IMR-90 (cell line): ENCODE measurements at regions not wholly inside any gene's neighbourhood (a gene's known extent, or its start where the extent isn't known, plus 50 kb on each side); places are given as distances from the start of the nearest gene placed in this dataset.

Experiments
- ATAC-seq: fragments of 200-7000 bp; cut with Tn5 transposase; 2 replicates; pipeline ENCODE4 v1.9.1; 2020; ENCODE audit warnings: low read depth, mild to moderate bottlenecking, moderate library complexity
- BruUV-seq: library from RNA; stranded (reverse); fragments of 400-500 nt; replicated peaks from 2 replicates; lab custom pipeline; 2021; lab: Mats Ljungman, UMichigan
- CTCF ChIA-PET: fragments of 300-600 bp; formaldehyde crosslinking; extraction: SDS; loops from one replicate; lab custom pipeline; 2021; ENCODE audit warnings: antibody characterized with exemption; lab: Yijun Ruan, JAX
- POLR2A ChIA-PET: fragments of 300-600 bp; sonication (Branson Sonifier 250); formaldehyde crosslinking; loops from one replicate; lab custom pipeline; 2022; ENCODE audit warnings: antibody characterized with exemption; ENCODE audit not compliant: unreplicated experiment; lab: Charles Lee
- DNase-seq: peaks from one replicate; pipeline ENCODE4 v3.0.0; 2013
- H2AFZ ChIP-seq: replicated peaks from 2 replicates; pipeline ENCODE3; 2013; ENCODE audit warnings: low read length, mild to moderate bottlenecking; ENCODE audit not compliant: poor library complexity
- H2AK5ac ChIP-seq: 2 replicates; pipeline ENCODE4 v1.6.1; 2013; ENCODE audit warnings: low read depth, low read length, inconsistent platforms
- H2AK9ac ChIP-seq: replicated peaks from 2 replicates; pipeline ENCODE3; 2013; ENCODE audit warnings: mild to moderate bottlenecking, low read depth, low read length, moderate library complexity; ENCODE audit not compliant: poor library complexity
- H2BK120ac ChIP-seq: 2 replicates; pipeline ENCODE4 v1.6.1; 2013; ENCODE audit warnings: low read depth, low read length, inconsistent platforms
- H2BK15ac ChIP-seq: 3 replicates; pipeline ENCODE4 v1.6.1; 2013; ENCODE audit warnings: low read depth, low read length, inconsistent platforms
- H2BK20ac ChIP-seq: 2 replicates; pipeline ENCODE4 v1.6.1; 2013; ENCODE audit warnings: low read depth, mild to moderate bottlenecking, inconsistent platforms, low read length, moderate library complexity
- H2BK5ac ChIP-seq: 2 replicates; pipeline ENCODE4 v1.6.1; 2013; ENCODE audit warnings: mild to moderate bottlenecking, low read depth, low read length, inconsistent platforms; ENCODE audit not compliant: poor library complexity, severe bottlenecking
- H3K14ac ChIP-seq: replicated peaks from 2 replicates; pipeline ENCODE4 v1.6.1; 2013; ENCODE audit warnings: low read depth, low read length, inconsistent platforms
- H3K18ac ChIP-seq: 2 replicates; pipeline ENCODE4 v1.6.1; 2013; ENCODE audit warnings: low read depth, low read length, control low read depth
- H3K23ac ChIP-seq: 2 replicates; pipeline ENCODE4 v1.6.1; 2013; ENCODE audit warnings: low read depth, low read length, inconsistent platforms
- H3K27ac ChIP-seq: 2 replicates; pipeline ENCODE4 v1.5.1; 2013; ENCODE audit warnings: mild to moderate bottlenecking, control low read depth, low read length; ENCODE audit not compliant: insufficient read depth
- H3K27me3 ChIP-seq: 2 replicates; pipeline ENCODE4 v1.6.1; 2013; ENCODE audit warnings: low read length; ENCODE audit not compliant: control insufficient read depth, insufficient read depth
- H3K36me3 ChIP-seq: 2 replicates; pipeline ENCODE4 v1.6.1; 2013; ENCODE audit warnings: low read length, mixed read lengths; ENCODE audit not compliant: control insufficient read depth, insufficient read depth
- H3K4ac ChIP-seq: 2 replicates; pipeline ENCODE4 v1.6.1; 2013; ENCODE audit warnings: low read depth, low read length, inconsistent platforms
- H3K4me1 ChIP-seq: 2 replicates; pipeline ENCODE4 v1.6.1; 2013; ENCODE audit warnings: low read length, mixed read lengths; ENCODE audit not compliant: control insufficient read depth, insufficient read depth
- H3K4me2 ChIP-seq: 2 replicates; pipeline ENCODE4 v1.6.1; 2013; ENCODE audit warnings: low read depth, mild to moderate bottlenecking, control low read depth, low read length, moderate library complexity
- H3K4me3 ChIP-seq: 2 replicates; pipeline ENCODE4 v1.5.1; 2013; ENCODE audit warnings: low read depth, mild to moderate bottlenecking, control low read depth, low read length, moderate library complexity; ENCODE audit not compliant: insufficient read depth
- H3K56ac ChIP-seq: 2 replicates; pipeline ENCODE4 v1.6.1; 2013; ENCODE audit warnings: low read length, inconsistent platforms; ENCODE audit not compliant: insufficient read depth; ENCODE audit errors: extremely low read depth
- H3K79me1 ChIP-seq, 2 experiments: 2 replicates each; pipeline ENCODE4 v1.6.1; 2013; ENCODE audit warnings: low read length in 2 of 2, inconsistent platforms in 1 of 2, low read depth in 1 of 2
- H3K9ac ChIP-seq: 2 replicates; pipeline ENCODE4 v1.6.1; 2013; ENCODE audit warnings: low read depth, low read length, control low read depth
- H3K9me1 ChIP-seq: 2 replicates; pipeline ENCODE4 v1.6.1; 2013; ENCODE audit warnings: low read length, inconsistent platforms; ENCODE audit not compliant: insufficient read depth
- H3K9me3 ChIP-seq: 2 replicates; pipeline ENCODE4 v1.6.1; 2013; ENCODE audit warnings: low read length; ENCODE audit not compliant: control insufficient read depth, insufficient read depth
- H4K20me1 ChIP-seq: 2 replicates; pipeline ENCODE4 v1.6.1; 2013; ENCODE audit warnings: low read length, inconsistent platforms; ENCODE audit not compliant: insufficient read depth
- H4K5ac ChIP-seq: 2 replicates; pipeline ENCODE4 v1.6.1; 2013; ENCODE audit warnings: mild to moderate bottlenecking, low read depth, low read length, control low read depth
- H4K8ac ChIP-seq, 2 experiments: 2 replicates each; pipeline ENCODE4 v1.6.1; 2013; ENCODE audit warnings: low read depth in 2 of 2, low read length in 2 of 2, control low read depth in 1 of 2, inconsistent platforms in 1 of 2
- H4K91ac ChIP-seq: 2 replicates; pipeline ENCODE4 v1.6.1; 2013; ENCODE audit warnings: low read depth, low read length, inconsistent platforms; ENCODE audit not compliant: insufficient read depth
- BHLHE40 ChIP-seq: fragments of 150-350 bp; IDR thresholded peaks from 2 replicates; pipeline ENCODE4 v1.6.1; 2016; ENCODE audit warnings: mild to moderate bottlenecking, low read depth, low read length
- CEBPB ChIP-seq: IDR thresholded peaks from 2 replicates; pipeline ENCODE4 v1.6.1; 2012; ENCODE audit warnings: low read depth, low read length, improper control_type of control experiment
- CHD1 ChIP-seq: IDR thresholded peaks from 2 replicates; pipeline ENCODE4 v1.6.1; 2012; ENCODE audit warnings: low read depth, low read length, improper control_type of control experiment
- ELK1 ChIP-seq: fragments of 150-350 bp; IDR thresholded peaks from 2 replicates; pipeline ENCODE4 v1.6.1; 2016; ENCODE audit warnings: low read depth, mild to moderate bottlenecking, low read length, moderate library complexity, borderline replicate concordance
- FOS ChIP-seq: fragments of 150-350 bp; IDR thresholded peaks from 2 replicates; pipeline ENCODE4 v1.6.1; 2016; ENCODE audit warnings: low read depth, low read length
- MAFK ChIP-seq: IDR thresholded peaks from 2 replicates; pipeline ENCODE4 v1.6.1; 2012; ENCODE audit warnings: low read depth, low read length, improper control_type of control experiment
- MAZ ChIP-seq: IDR thresholded peaks from 2 replicates; pipeline ENCODE4 v1.6.1; 2012; ENCODE audit warnings: low read depth, mild to moderate bottlenecking, low read length, improper control_type of control experiment, moderate library complexity, borderline replicate concordance
- MXI1 ChIP-seq: IDR thresholded peaks from 2 replicates; pipeline ENCODE4 v1.6.1; 2012; ENCODE audit warnings: low read depth, mild to moderate bottlenecking, low read length, moderate library complexity, borderline replicate concordance
- NFE2L2 ChIP-seq: fragments of 150-350 bp; IDR thresholded peaks from 2 replicates; pipeline ENCODE4 v1.6.1; 2016; ENCODE audit warnings: low read depth, mild to moderate bottlenecking, low read length
- POLR2A ChIP-seq: IDR thresholded peaks from 2 replicates; pipeline ENCODE4 v1.6.1; 2012; ENCODE audit warnings: mild to moderate bottlenecking, low read depth, low read length
- RAD21 ChIP-seq: IDR thresholded peaks from 2 replicates; pipeline ENCODE4 v1.6.1; 2012; ENCODE audit warnings: low read length, improper control_type of control experiment
- RCOR1 ChIP-seq: IDR thresholded peaks from 2 replicates; pipeline ENCODE4 v1.6.1; 2012; ENCODE audit warnings: mild to moderate bottlenecking, low read length, improper control_type of control experiment; ENCODE audit not compliant: insufficient replicate concordance
- RFX5 ChIP-seq: IDR thresholded peaks from 2 replicates; pipeline ENCODE4 v1.8.0; 2012; ENCODE audit warnings: low read depth, mild to moderate bottlenecking, low read length, moderate library complexity
- SMC3 ChIP-seq: fragments of 150-350 bp; IDR thresholded peaks from 2 replicates; pipeline ENCODE4 v1.6.1; 2016; ENCODE audit warnings: low read depth, mild to moderate bottlenecking, antibody characterized with exemption, low read length, moderate library complexity
- WGBS, 2 experiments: methylation state at CpG; one replicate each; pipeline versions ENCODE4 v1.1.5 to v1.1.7; 2013; ENCODE audit warnings: missing lambda C conversion rate in 2 of 2; ENCODE audit not compliant: insufficient read length in 1 of 2; ENCODE audit errors: extremely low coverage in 2 of 2; 5-methylcytosine and 5-hydroxymethylcytosine counted together
- dilution Hi-C: fragments of 300-500 bp; cut with HindIII; formaldehyde crosslinking; loops from one replicate; pipeline ENCODE4 v1.14.3; 2018; ENCODE audit warnings: low sequenced_read_pairs; ENCODE audit not compliant: unreplicated experiment
- in situ Hi-C: fragments of 300-500 bp; cut with MboI; formaldehyde crosslinking; loops from 3 replicates; pipeline ENCODE4 v1.14.3; 2019; ENCODE audit warnings: low sequenced_read_pairs, inconsistent platforms, mixed read lengths
- intact Hi-C: fragments of 100-400 bp; cut with micrococcal nuclease; formaldehyde crosslinking; loops from 2 replicates; pipeline ENCODE4 v1.10.0; 2022
- TF ChIP-seq, protein P1 (sequence below): fragments of 150-350 bp; IDR thresholded peaks from 2 replicates; pipeline ENCODE4 v1.6.1; 2017; ENCODE audit warnings: mild to moderate bottlenecking, antibody characterized with exemption, low read length, low read depth
- TF ChIP-seq, protein P2 (sequence below): conservative IDR thresholded peaks from 2 replicates; pipeline ENCODE4 v1.5.1; 2012; ENCODE audit warnings: mild to moderate bottlenecking, low read depth, low read length, improper control_type of control experiment

DNA sequence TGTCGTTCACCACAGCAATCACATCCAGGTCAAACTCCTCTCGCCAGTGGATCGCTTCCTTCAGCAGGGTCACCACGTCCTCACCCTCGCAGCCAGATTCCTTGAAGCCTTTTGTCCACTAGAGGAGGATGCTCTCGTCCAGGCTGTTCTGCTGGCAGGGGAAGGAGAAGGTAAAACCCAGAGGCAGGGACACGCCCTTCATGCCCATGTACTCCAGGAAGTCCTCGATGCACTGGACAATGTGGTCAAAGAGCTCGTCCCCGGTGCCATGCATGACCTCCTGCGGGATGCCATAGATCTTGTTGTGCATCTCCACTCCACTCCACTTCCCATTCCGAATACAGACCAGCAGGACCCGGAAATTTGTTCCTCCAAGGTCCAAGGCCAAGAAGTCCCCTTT lies 152.4 kb downstream of the TENT5D start:
- Histone ChIP-seq H3K4ac (no peak overlapping the region), H3K23ac (no peak overlapping the region), H2BK120ac (no peak overlapping the region), H3K36me3 (no peaks in the 10 kb centered on the region), H4K20me1 (no peaks in the 10 kb centered on the region), H3K18ac (no peak overlapping the region), H2BK5ac (no peak overlapping the region), H3K56ac (no peak overlapping the region), H3K9ac (no peak overlapping the region), H3K27ac (no peak overlapping the region), H4K5ac (no peak overlapping the region), H3K9me1 (no peaks in the 10 kb centered on the region), H2BK20ac (no peak overlapping the region), H2AK9ac (no peak overlapping the region), H2BK15ac (no peak overlapping the region), H3K4me3 (no peak overlapping the region), H3K4me1 (no peaks in the 10 kb centered on the region), H3K14ac (no peak overlapping the region), H2AK5ac (no peak overlapping the region), H3K4me2 (no peak overlapping the region), H3K79me1 (no peaks in the 10 kb centered on the region), H4K8ac (no peak overlapping the region), H3K27me3 (no peaks in the 10 kb centered on the region), H3K9me3 (peaks cover 10% of the 10 kb centered on the region; the same call in 1 of the 2 replicates), H2AFZ (no peak overlapping the region), H4K91ac (no peak overlapping the region)
- dilution Hi-C loops (no loop called here), intact Hi-C loops (no loop called here), in situ Hi-C loops (no loop called here)
- POLR2A ChIA-PET = no interaction called here
- 90% methylated on average over 2 of the region's 13 CpGs; no CpG with 5 or more reads in 1 of the 2 experiments for WGBS, 2 experiments
- ATAC-seq (no peak), DNase-seq (no peak)
- TF ChIP-seq MAZ (no peak), POLR2A (no peak), NFE2L2 (no peak), MXI1 (no peak), CEBPB (no peak), RAD21 (no peak), ELK1 (no peak), RFX5 (no peak), SMC3 (no peak), BHLHE40 (no peak), RCOR1 (no peak), FOS (no peak), MAFK (no peak), CHD1 (no peak)
- TF ChIP-seq, protein P1, sequence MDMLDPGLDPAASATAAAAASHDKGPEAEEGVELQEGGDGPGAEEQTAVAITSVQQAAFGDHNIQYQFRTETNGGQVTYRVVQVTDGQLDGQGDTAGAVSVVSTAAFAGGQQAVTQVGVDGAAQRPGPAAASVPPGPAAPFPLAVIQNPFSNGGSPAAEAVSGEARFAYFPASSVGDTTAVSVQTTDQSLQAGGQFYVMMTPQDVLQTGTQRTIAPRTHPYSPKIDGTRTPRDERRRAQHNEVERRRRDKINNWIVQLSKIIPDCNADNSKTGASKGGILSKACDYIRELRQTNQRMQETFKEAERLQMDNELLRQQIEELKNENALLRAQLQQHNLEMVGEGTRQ = no peak
- TF ChIP-seq, protein P2, sequence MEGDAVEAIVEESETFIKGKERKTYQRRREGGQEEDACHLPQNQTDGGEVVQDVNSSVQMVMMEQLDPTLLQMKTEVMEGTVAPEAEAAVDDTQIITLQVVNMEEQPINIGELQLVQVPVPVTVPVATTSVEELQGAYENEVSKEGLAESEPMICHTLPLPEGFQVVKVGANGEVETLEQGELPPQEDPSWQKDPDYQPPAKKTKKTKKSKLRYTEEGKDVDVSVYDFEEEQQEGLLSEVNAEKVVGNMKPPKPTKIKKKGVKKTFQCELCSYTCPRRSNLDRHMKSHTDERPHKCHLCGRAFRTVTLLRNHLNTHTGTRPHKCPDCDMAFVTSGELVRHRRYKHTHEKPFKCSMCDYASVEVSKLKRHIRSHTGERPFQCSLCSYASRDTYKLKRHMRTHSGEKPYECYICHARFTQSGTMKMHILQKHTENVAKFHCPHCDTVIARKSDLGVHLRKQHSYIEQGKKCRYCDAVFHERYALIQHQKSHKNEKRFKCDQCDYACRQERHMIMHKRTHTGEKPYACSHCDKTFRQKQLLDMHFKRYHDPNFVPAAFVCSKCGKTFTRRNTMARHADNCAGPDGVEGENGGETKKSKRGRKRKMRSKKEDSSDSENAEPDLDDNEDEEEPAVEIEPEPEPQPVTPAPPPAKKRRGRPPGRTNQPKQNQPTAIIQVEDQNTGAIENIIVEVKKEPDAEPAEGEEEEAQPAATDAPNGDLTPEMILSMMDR = no peak
- CTCF ChIA-PET = no interaction called here
- no TSS peak for BruUV-seq
